ENCODE measurements at regions not wholly inside any gene's neighbourhood (a gene's known extent, or its start where the extent isn't known, plus 50 kb on each side); places are given as distances from the start of the nearest gene placed in this dataset.
A peak's percentile ranks its signal among the peaks of the same experiment; 100 is the strongest.

- DNase-seq (ENCODE audit: low spot score) (no peak), ATAC-seq (ENCODE audit: low read depth) (no peak)
- no peak for TF ChIP-seq CTCF (IDR thresholded peaks at IDR 0.05; ENCODE audit: poor library complexity, severe bottlenecking)
- peaks cover 17% of the 10 kb centered on the region for H3K4me1 ChIP-seq (ENCODE audit: insufficient read depth, poor library complexity, severe bottlenecking)
- H3K9me3 ChIP-seq (ENCODE audit: severe bottlenecking), result no peaks in the 10 kb centered on the region
- no peaks in the 10 kb centered on the region for H3K27me3 ChIP-seq (ENCODE audit: insufficient read depth, poor library complexity, severe bottlenecking)
- no peak overlapping the region for H3K4me3 ChIP-seq (ENCODE audit: severe bottlenecking)
- no peak overlapping the region for H3K27ac ChIP-seq (ENCODE audit: poor library complexity, severe bottlenecking)
- H3K36me3 ChIP-seq (ENCODE audit: low read depth), result no peaks in the 10 kb centered on the region
These were observed 232.5 kb downstream of the UACA start for GRCh38 chr15:70530906-70531305.

- no peak for TF ChIP-seq CTCF (IDR thresholded peaks at IDR 0.05; ENCODE audit: poor library complexity, severe bottlenecking)
- H3K36me3 ChIP-seq (ENCODE audit: low read depth), result no peaks in the 10 kb centered on the region
- ATAC-seq (ENCODE audit: low read depth), result no peak
- DNase-seq (ENCODE audit: low spot score), result no peak
- no peaks in the 10 kb centered on the region for H3K9me3 ChIP-seq (ENCODE audit: severe bottlenecking)
- H3K4me1 ChIP-seq (ENCODE audit: insufficient read depth, poor library complexity, severe bottlenecking), result peaks cover 21% of the 10 kb centered on the region
- H3K4me3 ChIP-seq (ENCODE audit: severe bottlenecking), result no peak overlapping the region
- H3K27ac ChIP-seq (ENCODE audit: poor library complexity, severe bottlenecking), result no peak overlapping the region
- no peaks in the 10 kb centered on the region for H3K27me3 ChIP-seq (ENCODE audit: insufficient read depth, poor library complexity, severe bottlenecking)
These were observed 232.9 kb downstream of the UACA start for GRCh38 chr15:70530503-70530902.

- DNase-seq (ENCODE audit: low spot score), result no peak
- Histone ChIP-seq H3K4me3 (ENCODE audit: severe bottlenecking) (no peak overlapping the region), H3K27me3 (ENCODE audit: insufficient read depth, poor library complexity, severe bottlenecking) (no peaks in the 10 kb centered on the region), H3K36me3 (ENCODE audit: low read depth) (no peaks in the 10 kb centered on the region), H3K4me1 (ENCODE audit: insufficient read depth, poor library complexity, severe bottlenecking) (peaks cover 25% of the 10 kb centered on the region), H3K9me3 (ENCODE audit: severe bottlenecking) (no peaks in the 10 kb centered on the region), H3K27ac (ENCODE audit: poor library complexity, severe bottlenecking) (no peak overlapping the region)
- no peak for ATAC-seq (ENCODE audit: low read depth)
- TF ChIP-seq CTCF (IDR thresholded peaks at IDR 0.05; ENCODE audit: poor library complexity, severe bottlenecking), result no peak
These were observed 233.3 kb downstream of the UACA start for GRCh38 chr15:70530017-70530499.

GRCh38 chr15:70528816-70529215 is 234.5 kb downstream of the UACA start:
- no peaks in the 10 kb centered on the region for H3K27me3 ChIP-seq (ENCODE audit: insufficient read depth, poor library complexity, severe bottlenecking)
- no peaks in the 10 kb centered on the region for H3K36me3 ChIP-seq (ENCODE audit: low read depth)
- H3K9me3 ChIP-seq (ENCODE audit: severe bottlenecking), result no peaks in the 10 kb centered on the region
- peaks cover 23% of the 10 kb centered on the region for H3K4me1 ChIP-seq (ENCODE audit: insufficient read depth, poor library complexity, severe bottlenecking)
- H3K27ac ChIP-seq (ENCODE audit: poor library complexity, severe bottlenecking), result no peak overlapping the region
- H3K4me3 ChIP-seq (ENCODE audit: severe bottlenecking), result no peak overlapping the region
- ATAC-seq (ENCODE audit: low read depth) (no peak), DNase-seq (ENCODE audit: low spot score) (no peak)
- TF ChIP-seq CTCF (IDR thresholded peaks at IDR 0.05; ENCODE audit: poor library complexity, severe bottlenecking), result no peak

GRCh38 chr15:70528270-70528706 is 235.1 kb downstream of the UACA start:
- Histone ChIP-seq H3K27ac (ENCODE audit: poor library complexity, severe bottlenecking) (no peak overlapping the region), H3K4me3 (ENCODE audit: severe bottlenecking) (no peak overlapping the region), H3K36me3 (ENCODE audit: low read depth) (no peaks in the 10 kb centered on the region), H3K9me3 (ENCODE audit: severe bottlenecking) (no peaks in the 10 kb centered on the region), H3K4me1 (ENCODE audit: insufficient read depth, poor library complexity, severe bottlenecking) (peaks cover 23% of the 10 kb centered on the region), H3K27me3 (ENCODE audit: insufficient read depth, poor library complexity, severe bottlenecking) (no peaks in the 10 kb centered on the region)
- TF ChIP-seq CTCF (IDR thresholded peaks at IDR 0.05; ENCODE audit: poor library complexity, severe bottlenecking), result no peak
- DNase-seq (ENCODE audit: low spot score), result peak; percentile 70
- ATAC-seq (ENCODE audit: low read depth), result no peak
